DND-41 (cell line): ENCODE measurements at regions not wholly inside any gene's neighbourhood (a gene's known extent, or its start where the extent isn't known, plus 50 kb on each side); places are given as distances from the start of the nearest gene placed in this dataset.

ENCODE experiments used
- ATAC-seq: fragments of 200-7000 bp; cut with Tn5 transposase; 3 replicates; pipeline ENCODE4 v1.9.1; 2021; ENCODE audit warnings: low read depth; ENCODE audit not compliant: insufficient read depth
- DNase-seq: peaks from one replicate; pipeline ENCODE4 v3.0.0-alpha.2; 2020
- H2AFZ ChIP-seq: 2 replicates; pipeline ENCODE4 v1.6.0; 2012; ENCODE audit warnings: low read depth, low read length
- H3K27ac ChIP-seq: 2 replicates; pipeline ENCODE4 v1.5.1; 2012; ENCODE audit warnings: low read length, inconsistent platforms
- H3K27me3 ChIP-seq: fragments of 200-600 bp; sonication (generic); 2 replicates; pipeline ENCODE4 v1.6.0; 2012; ENCODE audit warnings: low read length, mild to moderate bottlenecking, inconsistent platforms; ENCODE audit not compliant: insufficient read depth, poor library complexity
- H3K36me3 ChIP-seq: 2 replicates; pipeline ENCODE4 v1.5.1; 2012; ENCODE audit warnings: low read length, inconsistent platforms; ENCODE audit not compliant: insufficient read depth
- H3K4me1 ChIP-seq: 2 replicates; pipeline ENCODE4 v1.5.1; 2012; ENCODE audit warnings: mild to moderate bottlenecking, low read length; ENCODE audit not compliant: insufficient read depth
- H3K4me2 ChIP-seq: 2 replicates; pipeline ENCODE4 v1.6.0; 2012; ENCODE audit warnings: mild to moderate bottlenecking, moderate library complexity, low read length, inconsistent platforms; ENCODE audit not compliant: insufficient read depth
- H3K4me3 ChIP-seq, 2 experiments: fragments of 200-600 bp in 1 of 2; shearing (Covaris generic) in 1 of 2; 2 replicates each; pipeline ENCODE4 v1.5.1; 2012 to 2016; ENCODE audit warnings: inconsistent platforms in 2 of 2, low read length in 2 of 2, mild to moderate bottlenecking in 2 of 2, low read depth in 1 of 2, moderate library complexity in 1 of 2
- H3K79me2 ChIP-seq: 2 replicates; pipeline ENCODE4 v1.6.0; 2012; ENCODE audit warnings: low read length, inconsistent platforms; ENCODE audit not compliant: insufficient read depth
- H3K9ac ChIP-seq: 2 replicates; pipeline ENCODE4 v1.6.0; 2012; ENCODE audit warnings: low read depth, mild to moderate bottlenecking, inconsistent platforms, low read length, moderate library complexity
- H3K9me3 ChIP-seq: 2 replicates; pipeline ENCODE4 v1.5.1; 2012; ENCODE audit warnings: low read length, moderate library complexity, mild to moderate bottlenecking, inconsistent platforms; ENCODE audit not compliant: insufficient read depth, severe bottlenecking
- H4K20me1 ChIP-seq: 2 replicates; pipeline ENCODE4 v1.6.0; 2012; ENCODE audit warnings: low read length; ENCODE audit not compliant: insufficient read depth
- CTCF ChIP-seq: IDR thresholded peaks from 2 replicates; pipeline ENCODE4 v1.5.1; 2012; ENCODE audit warnings: borderline replicate concordance, low read length, moderate library complexity, mild to moderate bottlenecking; ENCODE audit not compliant: poor library complexity, severe bottlenecking; ENCODE audit errors: extremely low read depth
- EZH2 ChIP-seq: IDR thresholded peaks from 3 replicates; pipeline ENCODE4 v1.6.1; 2012; ENCODE audit warnings: borderline replicate concordance, low read depth, mild to moderate bottlenecking, moderate library complexity, low read length, inconsistent platforms; ENCODE audit not compliant: severe bottlenecking

- H3K27me3 ChIP-seq, result no peaks in the 10 kb centered on the region
These were observed 300.5 kb downstream of the COX7C start for GRCh38 chr5:86918246-86918645.

GRCh38 chr5:86926033-86926432 is 308.3 kb downstream of the COX7C start:
- ATAC-seq, result no peak

More at GRCh38 chr5:86918246-86918645, 300.5 kb downstream of the COX7C start:
- Histone ChIP-seq H3K36me3 (no peaks in the 10 kb centered on the region), H3K9me3 (no peaks in the 10 kb centered on the region), H3K4me3 (no peak overlapping the region), H3K9ac (no peak overlapping the region), H3K4me2 (no peak overlapping the region), H3K27ac (no peak overlapping the region), H3K4me1 (no peaks in the 10 kb centered on the region), H3K79me2 (no peaks in the 10 kb centered on the region), H4K20me1 (no peaks in the 10 kb centered on the region), H2AFZ (no peak overlapping the region)
- DNase-seq (no peak), ATAC-seq (peak; percentile 41)
- TF ChIP-seq EZH2 (no peak), CTCF (no peak)

GRCh38 chr5:86929123-86929766 is 311.5 kb downstream of the COX7C start:
- H3K4me3 ChIP-seq, result no peak overlapping the region
- H3K27me3 ChIP-seq, result no peaks in the 10 kb centered on the region
- DNase-seq, result no peak
- H3K27ac ChIP-seq, result no peak overlapping the region
- H3K4me2 ChIP-seq, result no peak overlapping the region
- H3K79me2 ChIP-seq, result no peaks in the 10 kb centered on the region
- no peaks in the 10 kb centered on the region for H3K36me3 ChIP-seq
- no peak for ATAC-seq
- no peak for TF ChIP-seq EZH2
- TF ChIP-seq CTCF, result no peak
- H3K9ac ChIP-seq, result no peak overlapping the region
- H3K9me3 ChIP-seq, result no peaks in the 10 kb centered on the region
- no peaks in the 10 kb centered on the region for H3K4me1 ChIP-seq
- H2AFZ ChIP-seq, result no peak overlapping the region
- no peaks in the 10 kb centered on the region for H4K20me1 ChIP-seq

More at GRCh38 chr5:86926033-86926432, 308.3 kb downstream of the COX7C start:
- no peak overlapping the region for H3K27ac ChIP-seq
- TF ChIP-seq CTCF (no peak), EZH2 (no peak)
- no peak overlapping the region for H3K4me3 ChIP-seq
- no peak overlapping the region for H2AFZ ChIP-seq
- H3K4me1 ChIP-seq, result no peaks in the 10 kb centered on the region
- no peak overlapping the region for H3K9ac ChIP-seq
- H4K20me1 ChIP-seq, result no peaks in the 10 kb centered on the region
- no peaks in the 10 kb centered on the region for H3K79me2 ChIP-seq
- H3K4me2 ChIP-seq, result no peak overlapping the region
- H3K9me3 ChIP-seq, result no peaks in the 10 kb centered on the region
- no peak for DNase-seq
- no peaks in the 10 kb centered on the region for H3K27me3 ChIP-seq
- H3K36me3 ChIP-seq, result no peaks in the 10 kb centered on the region
